ENCODE measurements at regions not wholly inside any gene's neighbourhood (a gene's known extent, or its start where the extent isn't known, plus 50 kb on each side); places are given as distances from the start of the nearest gene placed in this dataset.

GRCh38 chr22:34454598-34454997 is 534.3 kb upstream of the LARGE1 start:
- DNase-seq, result no peak

- DNase-seq, result no peak
Measured at GRCh38 chr22:34462795-34463194, 542.5 kb upstream of the LARGE1 start.

- DNase-seq, result no peak
Measured at GRCh38 chr22:34475886-34476285, 555.6 kb upstream of the LARGE1 start.

- no peak for DNase-seq
Measured at GRCh38 chr22:34476762-34477161, 556.5 kb upstream of the LARGE1 start.

GRCh38 chr22:34481090-34481489 is 560.8 kb upstream of the LARGE1 start:
- DNase-seq, result no peak

- no peak for DNase-seq
Measured at GRCh38 chr22:34486381-34486780, 566.1 kb upstream of the LARGE1 start.

- DNase-seq, result no peak
Measured at GRCh38 chr22:34489861-34490260, 569.6 kb upstream of the LARGE1 start.

GRCh38 chr22:34490886-34491285 is 570.6 kb upstream of the LARGE1 start:
- DNase-seq, result no peak

GRCh38 chr22:34493486-34493885 is 572.5 kb upstream of the ISX start:
- DNase-seq, result no peak

GRCh38 chr22:34501366-34501965 is 564.5 kb upstream of the ISX start:
- no peak for DNase-seq

- no peak for DNase-seq
Measured at GRCh38 chr22:34502821-34503220, 563.1 kb upstream of the ISX start.

- no peak for DNase-seq
Measured at GRCh38 chr22:34508797-34509196, 557.2 kb upstream of the ISX start.

- no peak for DNase-seq
Measured at GRCh38 chr22:34526681-34527080, 539.3 kb upstream of the ISX start.

- DNase-seq, result no peak
Measured at GRCh38 chr22:34534101-34534500, 531.9 kb upstream of the ISX start.

- DNase-seq, result no peak
Measured at GRCh38 chr22:34567367-34567766, 498.6 kb upstream of the ISX start.

- DNase-seq, result no peak
Measured at GRCh38 chr22:34570408-34570807, 495.6 kb upstream of the ISX start.

GRCh38 chr22:34579519-34579918 is 486.4 kb upstream of the ISX start:
- no peak for DNase-seq

- no peak for DNase-seq
Measured at GRCh38 chr22:34587357-34588356, 478.3 kb upstream of the ISX start.

- no peak for DNase-seq
Measured at GRCh38 chr22:34588871-34589545, 476.9 kb upstream of the ISX start.

- no peak for DNase-seq
Measured at GRCh38 chr22:34592123-34592740, 473.7 kb upstream of the ISX start.

GRCh38 chr22:34599567-34599966 is 466.4 kb upstream of the ISX start:
- no peak for DNase-seq

GRCh38 chr22:34604312-34604711 is 461.6 kb upstream of the ISX start:
- no peak for DNase-seq

GRCh38 chr22:34608106-34608505 is 457.9 kb upstream of the ISX start:
- no peak for DNase-seq

Data from NCI-H2171 treated with DMSO at 0.1 percent for 48 hours (cell line).